ENCODE measurements at regions not wholly inside any gene's neighbourhood (a gene's known extent, or its start where the extent isn't known, plus 50 kb on each side); places are given as distances from the start of the nearest gene placed in this dataset.

DNA sequence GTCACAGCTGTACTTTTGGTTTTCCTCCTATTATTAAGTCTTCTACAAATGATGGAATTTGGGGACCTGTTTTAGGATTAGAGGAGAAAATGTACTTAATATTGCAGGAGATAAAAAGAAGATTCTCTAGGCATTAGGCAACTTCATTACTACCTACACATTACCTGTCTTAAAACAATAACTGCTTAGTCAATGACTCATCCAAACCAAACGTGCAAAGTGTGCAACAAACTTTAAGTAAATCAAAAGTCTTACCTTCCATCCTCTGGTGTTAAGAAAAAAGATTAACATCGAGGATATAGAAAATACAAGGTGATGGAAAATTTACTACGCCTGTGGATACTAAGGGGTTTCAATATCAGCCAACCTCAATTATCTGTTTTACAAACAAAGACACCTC is 285.3 kb upstream of the KYNU start:
- ChIA-PET CTCF (no interaction called here), POLR2A (no interaction called here)
- TF ChIP-seq RCOR1 (IDR thresholded peaks at IDR 0.05; ENCODE audit: low read depth, low read length) (no peak), FOSB (CRISPR knock-in tag; IDR thresholded peaks at IDR 0.05) (no peak), RARB (CRISPR knock-in tag; IDR thresholded peaks at IDR 0.05) (no peak), MYC (IDR thresholded peaks at IDR 0.05; ENCODE audit: borderline replicate concordance, low read length) (no peak), PHF8 (IDR thresholded peaks at IDR 0.05; ENCODE audit: borderline replicate concordance, low read depth) (no peak), SMC3 (IDR thresholded peaks at IDR 0.05) (no peak), TFCP2L1 (CRISPR knock-in tag; IDR thresholded peaks at IDR 0.05) (no peak), EHF (CRISPR knock-in tag; IDR thresholded peaks at IDR 0.05) (no peak), MAFK (IDR thresholded peaks at IDR 0.05; ENCODE audit: partially characterized antibody) (no peak), EP300 (IDR thresholded peaks at IDR 0.05) (no peak), RFX5 (IDR thresholded peaks at IDR 0.05) (no peak), EHMT2 (IDR thresholded peaks at IDR 0.05; ENCODE audit: low read depth) (no peak), ZSCAN20 (CRISPR knock-in tag; IDR thresholded peaks at IDR 0.05) (no peak), KDM1A (IDR thresholded peaks at IDR 0.05; ENCODE audit: low read depth) (no peak), MAZ (IDR thresholded peaks at IDR 0.05; ENCODE audit: borderline replicate concordance, low read depth, low read length) (no peak)
- TF ChIP-seq, protein P1, sequence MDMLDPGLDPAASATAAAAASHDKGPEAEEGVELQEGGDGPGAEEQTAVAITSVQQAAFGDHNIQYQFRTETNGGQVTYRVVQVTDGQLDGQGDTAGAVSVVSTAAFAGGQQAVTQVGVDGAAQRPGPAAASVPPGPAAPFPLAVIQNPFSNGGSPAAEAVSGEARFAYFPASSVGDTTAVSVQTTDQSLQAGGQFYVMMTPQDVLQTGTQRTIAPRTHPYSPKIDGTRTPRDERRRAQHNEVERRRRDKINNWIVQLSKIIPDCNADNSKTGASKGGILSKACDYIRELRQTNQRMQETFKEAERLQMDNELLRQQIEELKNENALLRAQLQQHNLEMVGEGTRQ (IDR thresholded peaks at IDR 0.05), result no peak
- TF ChIP-seq, protein P2, sequence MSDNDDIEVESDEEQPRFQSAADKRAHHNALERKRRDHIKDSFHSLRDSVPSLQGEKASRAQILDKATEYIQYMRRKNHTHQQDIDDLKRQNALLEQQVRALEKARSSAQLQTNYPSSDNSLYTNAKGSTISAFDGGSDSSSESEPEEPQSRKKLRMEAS (IDR thresholded peaks at IDR 0.05), result no peak
- TF ChIP-seq, protein P3, sequence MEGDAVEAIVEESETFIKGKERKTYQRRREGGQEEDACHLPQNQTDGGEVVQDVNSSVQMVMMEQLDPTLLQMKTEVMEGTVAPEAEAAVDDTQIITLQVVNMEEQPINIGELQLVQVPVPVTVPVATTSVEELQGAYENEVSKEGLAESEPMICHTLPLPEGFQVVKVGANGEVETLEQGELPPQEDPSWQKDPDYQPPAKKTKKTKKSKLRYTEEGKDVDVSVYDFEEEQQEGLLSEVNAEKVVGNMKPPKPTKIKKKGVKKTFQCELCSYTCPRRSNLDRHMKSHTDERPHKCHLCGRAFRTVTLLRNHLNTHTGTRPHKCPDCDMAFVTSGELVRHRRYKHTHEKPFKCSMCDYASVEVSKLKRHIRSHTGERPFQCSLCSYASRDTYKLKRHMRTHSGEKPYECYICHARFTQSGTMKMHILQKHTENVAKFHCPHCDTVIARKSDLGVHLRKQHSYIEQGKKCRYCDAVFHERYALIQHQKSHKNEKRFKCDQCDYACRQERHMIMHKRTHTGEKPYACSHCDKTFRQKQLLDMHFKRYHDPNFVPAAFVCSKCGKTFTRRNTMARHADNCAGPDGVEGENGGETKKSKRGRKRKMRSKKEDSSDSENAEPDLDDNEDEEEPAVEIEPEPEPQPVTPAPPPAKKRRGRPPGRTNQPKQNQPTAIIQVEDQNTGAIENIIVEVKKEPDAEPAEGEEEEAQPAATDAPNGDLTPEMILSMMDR (IDR thresholded peaks at IDR 0.05), result no peak
- TF ChIP-seq, protein P4, sequence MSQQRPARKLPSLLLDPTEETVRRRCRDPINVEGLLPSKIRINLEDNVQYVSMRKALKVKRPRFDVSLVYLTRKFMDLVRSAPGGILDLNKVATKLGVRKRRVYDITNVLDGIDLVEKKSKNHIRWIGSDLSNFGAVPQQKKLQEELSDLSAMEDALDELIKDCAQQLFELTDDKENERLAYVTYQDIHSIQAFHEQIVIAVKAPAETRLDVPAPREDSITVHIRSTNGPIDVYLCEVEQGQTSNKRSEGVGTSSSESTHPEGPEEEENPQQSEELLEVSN (IDR thresholded peaks at IDR 0.05; ENCODE audit: borderline replicate concordance, low read depth), result no peak
- TF ChIP-seq, protein P5, sequence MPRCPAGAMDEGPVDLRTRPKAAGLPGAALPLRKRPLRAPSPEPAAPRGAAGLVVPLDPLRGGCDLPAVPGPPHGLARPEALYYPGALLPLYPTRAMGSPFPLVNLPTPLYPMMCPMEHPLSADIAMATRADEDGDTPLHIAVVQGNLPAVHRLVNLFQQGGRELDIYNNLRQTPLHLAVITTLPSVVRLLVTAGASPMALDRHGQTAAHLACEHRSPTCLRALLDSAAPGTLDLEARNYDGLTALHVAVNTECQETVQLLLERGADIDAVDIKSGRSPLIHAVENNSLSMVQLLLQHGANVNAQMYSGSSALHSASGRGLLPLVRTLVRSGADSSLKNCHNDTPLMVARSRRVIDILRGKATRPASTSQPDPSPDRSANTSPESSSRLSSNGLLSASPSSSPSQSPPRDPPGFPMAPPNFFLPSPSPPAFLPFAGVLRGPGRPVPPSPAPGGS (IDR thresholded peaks at IDR 0.05), result no peak
- Histone ChIP-seq H3K4me2 (no peak overlapping the region), H3K4me1 (peaks cover 22% of the 10 kb centered on the region), H3K4me3 (no peak overlapping the region), H3K27ac (no peak overlapping the region), H3K9me3 (no peaks in the 10 kb centered on the region)
- FAIRE-seq, result no peak
- no peak for ATAC-seq
- WGBS (ENCODE audit: missing lambda C conversion rate), result 59% methylated on average over 3 of the region's 3 CpGs
- DNase-seq (ENCODE audit: low read depth in 1 of 2, low spot score in 1 of 2), result no peak

DNA sequence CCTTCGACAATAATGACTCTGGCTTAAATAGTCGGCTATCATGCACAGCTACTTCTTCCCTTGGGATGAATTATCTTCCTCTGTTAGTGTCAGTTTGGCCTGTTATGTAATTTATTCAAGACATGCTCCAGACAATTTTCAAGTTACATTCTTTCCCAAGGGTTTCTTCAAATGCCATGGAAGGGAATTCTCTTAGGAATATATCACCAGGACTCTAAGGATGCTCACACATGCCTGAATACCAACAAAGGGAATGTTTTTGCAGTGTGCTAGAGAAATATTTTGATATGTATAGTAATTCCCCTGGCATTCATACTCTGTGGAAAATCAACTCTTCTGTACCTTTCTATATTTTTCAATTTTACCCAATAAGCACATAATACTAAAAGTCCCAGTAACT is 286.0 kb upstream of the KYNU start:
- 84% methylated on average over 2 of the region's 2 CpGs for WGBS (ENCODE audit: missing lambda C conversion rate)
- no peak for FAIRE-seq
- CTCF ChIA-PET, result no interaction called here

DNA sequence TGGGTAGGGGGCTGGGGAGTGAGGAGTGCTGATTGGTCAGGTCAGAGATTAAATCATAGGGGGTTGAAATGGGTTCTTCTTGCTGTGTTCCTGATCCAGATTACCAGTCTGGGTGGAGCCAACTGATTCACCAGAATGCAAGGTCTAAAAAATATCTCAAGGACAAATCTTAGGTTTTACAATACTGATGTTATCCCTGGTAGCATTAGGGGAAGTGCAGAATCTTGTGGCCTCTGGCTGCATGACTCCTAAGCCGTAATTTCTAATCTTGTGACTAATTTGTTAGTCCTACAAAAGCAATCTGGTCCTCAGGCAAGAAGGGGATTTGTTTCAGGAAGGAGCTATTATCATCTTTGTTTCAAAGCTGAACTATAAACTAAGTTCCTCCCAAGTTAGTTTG is 289.2 kb upstream of the KYNU start:
- ChIA-PET CTCF (interaction anchor here (0.6 kb wide), 1 partner anchor 38 kb away, joined by 3 read pairs; no protein-coding TSS in a partner anchor), POLR2A (no interaction called here)
- ATAC-seq (no peak), FAIRE-seq (no peak), DNase-seq (ENCODE audit: low read depth in 1 of 2, low spot score in 1 of 2) (no peak)
- 83% methylated on average over 1 of the region's 1 CpG for WGBS (ENCODE audit: missing lambda C conversion rate)
- no peak overlapping the region for H3K4me3 ChIP-seq
- peaks cover 21% of the 10 kb centered on the region; the same call in 2 of the 3 replicates for H3K4me1 ChIP-seq
- H3K9me3 ChIP-seq, result no peaks in the 10 kb centered on the region
- no peak overlapping the region for H3K27ac ChIP-seq
- H3K4me2 ChIP-seq, result no peak overlapping the region
- TF ChIP-seq ZNF302 (CRISPR knock-in tag; IDR thresholded peaks at IDR 0.05) (no peak), HOXA7 (CRISPR knock-in tag; IDR thresholded peaks at IDR 0.05) (no peak), EHF (CRISPR knock-in tag; IDR thresholded peaks at IDR 0.05) (no peak), BHLHE40 (IDR thresholded peaks at IDR 0.05; ENCODE audit: low read depth, low read length) (no peak), ZSCAN20 (CRISPR knock-in tag; IDR thresholded peaks at IDR 0.05) (no peak), NPAS2 (CRISPR knock-in tag; IDR thresholded peaks at IDR 0.05; ENCODE audit: borderline replicate concordance) (no peak), CEBPB (IDR thresholded peaks at IDR 0.05) (no peak), RARB (CRISPR knock-in tag; IDR thresholded peaks at IDR 0.05) (no peak), ZC3H11A (IDR thresholded peaks at IDR 0.05) (no peak), NFE2L2 (conservative IDR thresholded peaks at IDR 0.05; ENCODE audit: low read length) (no peak), POLR2AphosphoS2 (conservative IDR thresholded peaks at IDR 0.05; ENCODE audit: low read length) (no peak)
- TF ChIP-seq, protein P6, sequence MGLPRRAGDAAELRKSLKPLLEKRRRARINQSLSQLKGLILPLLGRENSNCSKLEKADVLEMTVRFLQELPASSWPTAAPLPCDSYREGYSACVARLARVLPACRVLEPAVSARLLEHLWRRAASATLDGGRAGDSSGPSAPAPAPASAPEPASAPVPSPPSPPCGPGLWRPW (IDR thresholded peaks at IDR 0.05), result no peak
- TF ChIP-seq, protein P5 (IDR thresholded peaks at IDR 0.05), result no peak

More for the DNA sequence above, 286.0 kb upstream of the KYNU start:
- no peak for DNase-seq (ENCODE audit: low read depth in 1 of 2, low spot score in 1 of 2)
- Histone ChIP-seq H3K4me3 (no peak overlapping the region), H3K4me1 (peaks cover 24% of the 10 kb centered on the region), H3K4me2 (no peak overlapping the region), H3K27ac (no peak overlapping the region), H3K9me3 (no peaks in the 10 kb centered on the region)
- ATAC-seq, result no peak
- TF ChIP-seq MAZ (IDR thresholded peaks at IDR 0.05; ENCODE audit: borderline replicate concordance, low read depth, low read length), result no peak
- TF ChIP-seq SMC3 (IDR thresholded peaks at IDR 0.05), result no peak
- POLR2A ChIA-PET, result no interaction called here

All from A549 (cell line).